HG03520 (cell line): ENCODE measurements at regions not wholly inside any gene's neighbourhood (a gene's known extent, or its start where the extent isn't known, plus 50 kb on each side); places are given as distances from the start of the nearest gene placed in this dataset.
"Not testable (repeated sequence)": the region's sequence is repeated elsewhere in the genome, so short reads cannot be mapped to it uniquely, and the experiment has no call there.

Experiments
- ATAC-seq: cut with Tn5 transposase; IDR thresholded peaks from one replicate; pipeline ENCODE4 v1.9.1; 2021; ENCODE audit warnings: mild to moderate bottlenecking, moderate library complexity; ENCODE audit not compliant: unreplicated experiment

GRCh38 chr11:96694338-96694737 lies 304.5 kb downstream of the JRKL start:
- ATAC-seq: no peak

- ATAC-seq: no peak
Observed at GRCh38 chr11:96696731-96697130, 306.9 kb downstream of the JRKL start.

GRCh38 chr11:96697466-96697865 lies 307.7 kb downstream of the JRKL start:
- ATAC-seq: no peak

- ATAC-seq: no peak
Observed at GRCh38 chr11:96704847-96705246, 315.0 kb downstream of the JRKL start.

- ATAC-seq: no peak
Observed at GRCh38 chr11:96706761-96707160, 316.9 kb downstream of the JRKL start.

- ATAC-seq: no peak
Observed at GRCh38 chr11:96707273-96707672, 317.5 kb downstream of the JRKL start.

- no peak for ATAC-seq
Observed at GRCh38 chr11:96708219-96708878, 318.5 kb downstream of the JRKL start.

- no peak for ATAC-seq
Observed at GRCh38 chr11:96713301-96713700, 323.5 kb downstream of the JRKL start.

- ATAC-seq: no peak
Observed at GRCh38 chr11:96714689-96715088, 324.9 kb downstream of the JRKL start.

- ATAC-seq: no peak
Observed at GRCh38 chr11:96715208-96715607, 325.4 kb downstream of the JRKL start.

- no peak for ATAC-seq
Observed at GRCh38 chr11:96736601-96737000, 346.8 kb downstream of the JRKL start.

GRCh38 chr11:96738311-96738710 lies 348.5 kb downstream of the JRKL start:
- no peak for ATAC-seq

- ATAC-seq: no peak
Observed at GRCh38 chr11:96741068-96741467, 351.3 kb downstream of the JRKL start.

GRCh38 chr11:96744697-96745096 lies 354.9 kb downstream of the JRKL start:
- no peak for ATAC-seq

- no peak for ATAC-seq
Observed at GRCh38 chr11:96748639-96749370, 359.0 kb downstream of the JRKL start.

GRCh38 chr11:96751807-96752206 lies 362.0 kb downstream of the JRKL start:
- not testable (repeated sequence) for ATAC-seq

- no peak for ATAC-seq
Observed at GRCh38 chr11:96752221-96752620, 362.4 kb downstream of the JRKL start.

GRCh38 chr11:96753997-96754396 lies 364.2 kb downstream of the JRKL start:
- no peak for ATAC-seq

GRCh38 chr11:96755209-96755608 lies 365.4 kb downstream of the JRKL start:
- no peak for ATAC-seq

GRCh38 chr11:96755752-96756151 lies 365.9 kb downstream of the JRKL start:
- ATAC-seq: no peak

- no peak for ATAC-seq
Observed at GRCh38 chr11:96758957-96759356, 369.1 kb downstream of the JRKL start.

GRCh38 chr11:96760306-96760705 lies 370.5 kb downstream of the JRKL start:
- no peak for ATAC-seq

GRCh38 chr11:96760815-96761214 lies 371.0 kb downstream of the JRKL start:
- ATAC-seq: no peak
